ENCODE measurements at regions not wholly inside any gene's neighbourhood (a gene's known extent, or its start where the extent isn't known, plus 50 kb on each side); places are given as distances from the start of the nearest gene placed in this dataset.

GRCh38 chr5:124220418-124220817, 526.0 kb downstream of the ZNF608 start:
- no peak for DNase-seq (ENCODE audit: insufficient read length, low spot score, missing footprints)
- no peaks in the 10 kb centered on the region for H3K27me3 ChIP-seq (ENCODE audit: insufficient read depth, low read length)
- no peak overlapping the region for H3K4me2 ChIP-seq (ENCODE audit: insufficient read depth, low read length)
- no peak for TF ChIP-seq CTCF (IDR thresholded peaks at IDR 0.05; ENCODE audit: extremely low read depth, low read depth, low read length)
- no peaks in the 10 kb centered on the region for H3K4me1 ChIP-seq (ENCODE audit: insufficient read depth, low read length)
- no peaks in the 10 kb centered on the region for H4K20me1 ChIP-seq (ENCODE audit: insufficient read depth, low read length)
- no peaks in the 10 kb centered on the region for H3K9me3 ChIP-seq (ENCODE audit: low read depth, low read length)
- no peak overlapping the region for H3K4me3 ChIP-seq (ENCODE audit: insufficient read depth, low read length)
- H3K79me2 ChIP-seq (ENCODE audit: insufficient read depth, low read length) = no peaks in the 10 kb centered on the region
- H3K27ac ChIP-seq (ENCODE audit: low read depth, low read length) = no peak overlapping the region
- no peak overlapping the region for H2AFZ ChIP-seq (ENCODE audit: low read length)
- H3K36me3 ChIP-seq (ENCODE audit: insufficient read depth, low read length) = no peaks in the 10 kb centered on the region

- DNase-seq (ENCODE audit: insufficient read length, low spot score, missing footprints) = no peak
- Histone ChIP-seq H3K4me1 (ENCODE audit: insufficient read depth, low read length) (no peaks in the 10 kb centered on the region), H3K4me3 (ENCODE audit: insufficient read depth, low read length) (no peak overlapping the region), H4K20me1 (ENCODE audit: insufficient read depth, low read length) (no peaks in the 10 kb centered on the region), H2AFZ (ENCODE audit: low read length) (no peak overlapping the region), H3K36me3 (ENCODE audit: insufficient read depth, low read length) (no peaks in the 10 kb centered on the region), H3K79me2 (ENCODE audit: insufficient read depth, low read length) (no peaks in the 10 kb centered on the region), H3K27ac (ENCODE audit: low read depth, low read length) (no peak overlapping the region), H3K27me3 (ENCODE audit: insufficient read depth, low read length) (no peaks in the 10 kb centered on the region), H3K4me2 (ENCODE audit: insufficient read depth, low read length) (no peak overlapping the region), H3K9me3 (ENCODE audit: low read depth, low read length) (no peaks in the 10 kb centered on the region)
- no peak for TF ChIP-seq CTCF (IDR thresholded peaks at IDR 0.05; ENCODE audit: extremely low read depth, low read depth, low read length)
Measured at GRCh38 chr5:124212934-124213333, 533.5 kb downstream of the ZNF608 start.

GRCh38 chr5:124210111-124210910, 536.1 kb downstream of the ZNF608 start:
- no peaks in the 10 kb centered on the region for H3K27me3 ChIP-seq (ENCODE audit: insufficient read depth, low read length)
- H3K4me2 ChIP-seq (ENCODE audit: insufficient read depth, low read length) = no peak overlapping the region
- no peaks in the 10 kb centered on the region for H4K20me1 ChIP-seq (ENCODE audit: insufficient read depth, low read length)
- H3K4me3 ChIP-seq (ENCODE audit: insufficient read depth, low read length) = no peak overlapping the region
- H3K27ac ChIP-seq (ENCODE audit: low read depth, low read length) = no peak overlapping the region
- TF ChIP-seq CTCF (IDR thresholded peaks at IDR 0.05; ENCODE audit: extremely low read depth, low read depth, low read length) = no peak
- H3K79me2 ChIP-seq (ENCODE audit: insufficient read depth, low read length) = no peaks in the 10 kb centered on the region
- no peak overlapping the region for H2AFZ ChIP-seq (ENCODE audit: low read length)
- H3K4me1 ChIP-seq (ENCODE audit: insufficient read depth, low read length) = no peaks in the 10 kb centered on the region
- no peak for DNase-seq (ENCODE audit: insufficient read length, low spot score, missing footprints)
- no peaks in the 10 kb centered on the region for H3K9me3 ChIP-seq (ENCODE audit: low read depth, low read length)
- H3K36me3 ChIP-seq (ENCODE audit: insufficient read depth, low read length) = no peaks in the 10 kb centered on the region

- no peak overlapping the region for H3K27ac ChIP-seq (ENCODE audit: low read depth, low read length)
- no peaks in the 10 kb centered on the region for H3K9me3 ChIP-seq (ENCODE audit: low read depth, low read length)
- H3K4me3 ChIP-seq (ENCODE audit: insufficient read depth, low read length) = no peak overlapping the region
- TF ChIP-seq CTCF (IDR thresholded peaks at IDR 0.05; ENCODE audit: extremely low read depth, low read depth, low read length) = no peak
- H4K20me1 ChIP-seq (ENCODE audit: insufficient read depth, low read length) = no peaks in the 10 kb centered on the region
- no peak for DNase-seq (ENCODE audit: insufficient read length, low spot score, missing footprints)
- no peaks in the 10 kb centered on the region for H3K27me3 ChIP-seq (ENCODE audit: insufficient read depth, low read length)
- no peaks in the 10 kb centered on the region for H3K36me3 ChIP-seq (ENCODE audit: insufficient read depth, low read length)
- no peak overlapping the region for H3K4me2 ChIP-seq (ENCODE audit: insufficient read depth, low read length)
- no peak overlapping the region for H2AFZ ChIP-seq (ENCODE audit: low read length)
- no peaks in the 10 kb centered on the region for H3K4me1 ChIP-seq (ENCODE audit: insufficient read depth, low read length)
- no peaks in the 10 kb centered on the region for H3K79me2 ChIP-seq (ENCODE audit: insufficient read depth, low read length)
Measured at GRCh38 chr5:124207118-124207517, 539.3 kb downstream of the ZNF608 start.
